GM23338 (cell line): ENCODE measurements at regions not wholly inside any gene's neighbourhood (a gene's known extent, or its start where the extent isn't known, plus 50 kb on each side); places are given as distances from the start of the nearest gene placed in this dataset.

Experiments
- ATAC-seq: fragments of 200-7000 bp; cut with Tn5 transposase; 3 replicates; pipeline ENCODE4 v1.9.1; 2020
- DNase-seq: peaks from one replicate; pipeline ENCODE4 v3.0.0-alpha.2; 2015; ENCODE audit warnings: low spot score
- H2AFZ ChIP-seq: fragments of 200-600 bp; sonication (generic); 2 replicates; pipeline ENCODE4 v1.8.0; 2016; ENCODE audit warnings: antibody characterized with exemption, mild to moderate bottlenecking, moderate library complexity
- H3F3A ChIP-seq: fragments of 200-600 bp; sonication (generic); replicated peaks from 2 replicates; pipeline ENCODE4 v1.8.0; 2017; ENCODE audit warnings: antibody characterized with exemption, mixed run types, low read depth
- H3K27ac ChIP-seq: fragments of 200-600 bp; sonication (generic); 2 replicates; pipeline ENCODE4 v1.6.1; 2016; ENCODE audit warnings: low read depth
- H3K27me3 ChIP-seq: fragments of 200-600 bp; sonication (generic); 2 replicates; pipeline ENCODE4 v1.8.0; 2016; ENCODE audit warnings: mild to moderate bottlenecking, mixed run types, moderate library complexity; ENCODE audit not compliant: insufficient read depth
- H3K36me3 ChIP-seq: fragments of 200-600 bp; sonication (generic); 2 replicates; pipeline ENCODE4 v1.8.0; 2016; ENCODE audit warnings: mild to moderate bottlenecking; ENCODE audit not compliant: insufficient read depth
- H3K4me1 ChIP-seq: fragments of 200-600 bp; sonication (generic); 2 replicates; pipeline ENCODE4 v1.8.0; 2016; ENCODE audit warnings: mild to moderate bottlenecking, moderate library complexity; ENCODE audit not compliant: insufficient read depth
- H3K4me2 ChIP-seq: fragments of 200-600 bp; sonication (generic); 2 replicates; pipeline ENCODE4 v1.7.1; 2017; ENCODE audit warnings: mixed run types
- H3K4me3 ChIP-seq: fragments of 200-600 bp; sonication (generic); 2 replicates; pipeline ENCODE4 v1.6.1; 2016; ENCODE audit warnings: mixed run types
- H3K79me2 ChIP-seq: fragments of 200-600 bp; sonication (generic); replicated peaks from 2 replicates; pipeline ENCODE4 v1.8.0; 2017; ENCODE audit warnings: mild to moderate bottlenecking; ENCODE audit not compliant: insufficient read depth
- H3K9me2 ChIP-seq: fragments of 200-600 bp; sonication (generic); 2 replicates; pipeline ENCODE4 v1.8.0; 2017; ENCODE audit not compliant: insufficient read depth
- H4K20me1 ChIP-seq: fragments of 200-600 bp; sonication (generic); replicated peaks from 2 replicates; pipeline ENCODE4 v1.8.0; 2017; ENCODE audit warnings: mild to moderate bottlenecking; ENCODE audit not compliant: insufficient read depth
- H3K27ac Mint-ChIP-seq: 2 replicates; pipeline ENCODE4 v1.8.0; 2020; ENCODE audit warnings: inconsistent platforms, mild to moderate bottlenecking, moderate library complexity, mixed read lengths
- H3K27me3 Mint-ChIP-seq: 3 replicates; pipeline ENCODE4 v1.8.0; 2022; ENCODE audit warnings: low read depth, mild to moderate bottlenecking, moderate library complexity, mixed read lengths, inconsistent platforms; ENCODE audit not compliant: insufficient read depth, poor library complexity
- H3K36me3 Mint-ChIP-seq: 3 replicates; pipeline ENCODE4 v1.8.0; 2021; ENCODE audit warnings: low read depth, mild to moderate bottlenecking, inconsistent platforms, moderate library complexity, mixed read lengths
- H3K4me1 Mint-ChIP-seq: 3 replicates; pipeline ENCODE4 v1.8.0; 2020; ENCODE audit warnings: mild to moderate bottlenecking, inconsistent platforms, mixed read lengths
- H3K4me3 Mint-ChIP-seq: 3 replicates; pipeline ENCODE4 v1.8.0; 2021; ENCODE audit warnings: moderate library complexity, mild to moderate bottlenecking, inconsistent platforms, mixed read lengths
- H3K9me3 Mint-ChIP-seq: 3 replicates; pipeline ENCODE4 v1.8.0; 2020; ENCODE audit warnings: moderate library complexity, mild to moderate bottlenecking, inconsistent platforms, mixed read lengths
- CREB1 ChIP-seq: fragments of 250-450 bp; sonication (Bioruptor Pico); IDR thresholded peaks from 2 replicates; pipeline ENCODE4 v1.5.0; 2020; ENCODE audit warnings: low read depth, mild to moderate bottlenecking, moderate library complexity
- JUNB ChIP-seq: IDR thresholded peaks from one replicate; pipeline ENCODE4 v1.6.1; 2016; ENCODE audit warnings: antibody characterized with exemption; ENCODE audit not compliant: unreplicated experiment
- NANOG ChIP-seq: IDR thresholded peaks from 2 replicates; pipeline ENCODE4 v1.6.1; 2016; ENCODE audit warnings: antibody characterized with exemption, borderline replicate concordance
- TF ChIP-seq, protein P1 (sequence below): IDR thresholded peaks from one replicate; pipeline ENCODE4 v1.6.1; 2018; ENCODE audit warnings: antibody characterized with exemption; ENCODE audit not compliant: unreplicated experiment
- TF ChIP-seq, protein P2 (sequence below), 2 experiments: fragments of 200-600 bp in 1 of 2; sonication (generic) in 1 of 2; conservative IDR thresholded peaks; 2 replicates each; pipeline versions ENCODE4 v1.5.1 to v1.6.1; 2016 to 2017; ENCODE audit warnings: antibody characterized with exemption in 2 of 2, low read depth in 2 of 2, mild to moderate bottlenecking in 2 of 2, moderate library complexity in 1 of 2
- TF ChIP-seq, protein P3 (sequence below): fragments of 250-450 bp; sonication (Bioruptor Pico); IDR thresholded peaks from 2 replicates; pipeline ENCODE4 v1.5.0; 2020; ENCODE audit warnings: mild to moderate bottlenecking, moderate library complexity

DNA sequence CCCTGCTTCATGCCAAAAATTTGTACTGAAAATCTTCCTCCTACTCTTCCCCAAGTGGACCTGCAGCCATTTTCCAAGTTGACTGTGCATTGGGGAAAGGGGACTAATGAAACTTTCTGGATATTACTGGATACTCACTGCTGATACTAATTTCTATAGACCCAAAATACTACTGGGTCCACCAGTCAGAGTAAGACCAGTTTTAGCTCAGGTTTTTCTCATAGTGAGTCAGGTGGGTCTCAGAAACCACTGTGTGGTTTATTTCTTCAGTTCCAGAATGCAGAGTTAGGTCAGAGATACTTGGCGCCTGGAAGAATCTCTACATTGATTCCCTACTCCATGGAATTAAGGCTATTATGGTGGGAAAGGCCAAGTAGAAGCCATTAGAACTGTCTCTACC is 274.8 kb upstream of the SYNCRIP start:
- ATAC-seq (no peak), DNase-seq (no peak)
- no peaks in the 10 kb centered on the region for H3F3A ChIP-seq
- no peaks in the 10 kb centered on the region for H3K9me3 Mint-ChIP-seq
- H2AFZ ChIP-seq = no peak overlapping the region
- no peaks in the 10 kb centered on the region for H3K27me3 ChIP-seq
- no peaks in the 10 kb centered on the region for H3K36me3 ChIP-seq
- H3K4me1 Mint-ChIP-seq = no peaks in the 10 kb centered on the region
- no peak for TF ChIP-seq JUNB
- TF ChIP-seq, protein P1, sequence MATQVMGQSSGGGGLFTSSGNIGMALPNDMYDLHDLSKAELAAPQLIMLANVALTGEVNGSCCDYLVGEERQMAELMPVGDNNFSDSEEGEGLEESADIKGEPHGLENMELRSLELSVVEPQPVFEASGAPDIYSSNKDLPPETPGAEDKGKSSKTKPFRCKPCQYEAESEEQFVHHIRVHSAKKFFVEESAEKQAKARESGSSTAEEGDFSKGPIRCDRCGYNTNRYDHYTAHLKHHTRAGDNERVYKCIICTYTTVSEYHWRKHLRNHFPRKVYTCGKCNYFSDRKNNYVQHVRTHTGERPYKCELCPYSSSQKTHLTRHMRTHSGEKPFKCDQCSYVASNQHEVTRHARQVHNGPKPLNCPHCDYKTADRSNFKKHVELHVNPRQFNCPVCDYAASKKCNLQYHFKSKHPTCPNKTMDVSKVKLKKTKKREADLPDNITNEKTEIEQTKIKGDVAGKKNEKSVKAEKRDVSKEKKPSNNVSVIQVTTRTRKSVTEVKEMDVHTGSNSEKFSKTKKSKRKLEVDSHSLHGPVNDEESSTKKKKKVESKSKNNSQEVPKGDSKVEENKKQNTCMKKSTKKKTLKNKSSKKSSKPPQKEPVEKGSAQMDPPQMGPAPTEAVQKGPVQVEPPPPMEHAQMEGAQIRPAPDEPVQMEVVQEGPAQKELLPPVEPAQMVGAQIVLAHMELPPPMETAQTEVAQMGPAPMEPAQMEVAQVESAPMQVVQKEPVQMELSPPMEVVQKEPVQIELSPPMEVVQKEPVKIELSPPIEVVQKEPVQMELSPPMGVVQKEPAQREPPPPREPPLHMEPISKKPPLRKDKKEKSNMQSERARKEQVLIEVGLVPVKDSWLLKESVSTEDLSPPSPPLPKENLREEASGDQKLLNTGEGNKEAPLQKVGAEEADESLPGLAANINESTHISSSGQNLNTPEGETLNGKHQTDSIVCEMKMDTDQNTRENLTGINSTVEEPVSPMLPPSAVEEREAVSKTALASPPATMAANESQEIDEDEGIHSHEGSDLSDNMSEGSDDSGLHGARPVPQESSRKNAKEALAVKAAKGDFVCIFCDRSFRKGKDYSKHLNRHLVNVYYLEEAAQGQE = no peak
- no peak for TF ChIP-seq NANOG
- TF ChIP-seq, protein P2, sequence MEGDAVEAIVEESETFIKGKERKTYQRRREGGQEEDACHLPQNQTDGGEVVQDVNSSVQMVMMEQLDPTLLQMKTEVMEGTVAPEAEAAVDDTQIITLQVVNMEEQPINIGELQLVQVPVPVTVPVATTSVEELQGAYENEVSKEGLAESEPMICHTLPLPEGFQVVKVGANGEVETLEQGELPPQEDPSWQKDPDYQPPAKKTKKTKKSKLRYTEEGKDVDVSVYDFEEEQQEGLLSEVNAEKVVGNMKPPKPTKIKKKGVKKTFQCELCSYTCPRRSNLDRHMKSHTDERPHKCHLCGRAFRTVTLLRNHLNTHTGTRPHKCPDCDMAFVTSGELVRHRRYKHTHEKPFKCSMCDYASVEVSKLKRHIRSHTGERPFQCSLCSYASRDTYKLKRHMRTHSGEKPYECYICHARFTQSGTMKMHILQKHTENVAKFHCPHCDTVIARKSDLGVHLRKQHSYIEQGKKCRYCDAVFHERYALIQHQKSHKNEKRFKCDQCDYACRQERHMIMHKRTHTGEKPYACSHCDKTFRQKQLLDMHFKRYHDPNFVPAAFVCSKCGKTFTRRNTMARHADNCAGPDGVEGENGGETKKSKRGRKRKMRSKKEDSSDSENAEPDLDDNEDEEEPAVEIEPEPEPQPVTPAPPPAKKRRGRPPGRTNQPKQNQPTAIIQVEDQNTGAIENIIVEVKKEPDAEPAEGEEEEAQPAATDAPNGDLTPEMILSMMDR (conservative IDR thresholded peaks at IDR 0.05; ENCODE audit: low read depth in 2 of 2) = no peak
- TF ChIP-seq CREB1 (CRISPR knock-in tag) = no peak
- TF ChIP-seq, protein P3, sequence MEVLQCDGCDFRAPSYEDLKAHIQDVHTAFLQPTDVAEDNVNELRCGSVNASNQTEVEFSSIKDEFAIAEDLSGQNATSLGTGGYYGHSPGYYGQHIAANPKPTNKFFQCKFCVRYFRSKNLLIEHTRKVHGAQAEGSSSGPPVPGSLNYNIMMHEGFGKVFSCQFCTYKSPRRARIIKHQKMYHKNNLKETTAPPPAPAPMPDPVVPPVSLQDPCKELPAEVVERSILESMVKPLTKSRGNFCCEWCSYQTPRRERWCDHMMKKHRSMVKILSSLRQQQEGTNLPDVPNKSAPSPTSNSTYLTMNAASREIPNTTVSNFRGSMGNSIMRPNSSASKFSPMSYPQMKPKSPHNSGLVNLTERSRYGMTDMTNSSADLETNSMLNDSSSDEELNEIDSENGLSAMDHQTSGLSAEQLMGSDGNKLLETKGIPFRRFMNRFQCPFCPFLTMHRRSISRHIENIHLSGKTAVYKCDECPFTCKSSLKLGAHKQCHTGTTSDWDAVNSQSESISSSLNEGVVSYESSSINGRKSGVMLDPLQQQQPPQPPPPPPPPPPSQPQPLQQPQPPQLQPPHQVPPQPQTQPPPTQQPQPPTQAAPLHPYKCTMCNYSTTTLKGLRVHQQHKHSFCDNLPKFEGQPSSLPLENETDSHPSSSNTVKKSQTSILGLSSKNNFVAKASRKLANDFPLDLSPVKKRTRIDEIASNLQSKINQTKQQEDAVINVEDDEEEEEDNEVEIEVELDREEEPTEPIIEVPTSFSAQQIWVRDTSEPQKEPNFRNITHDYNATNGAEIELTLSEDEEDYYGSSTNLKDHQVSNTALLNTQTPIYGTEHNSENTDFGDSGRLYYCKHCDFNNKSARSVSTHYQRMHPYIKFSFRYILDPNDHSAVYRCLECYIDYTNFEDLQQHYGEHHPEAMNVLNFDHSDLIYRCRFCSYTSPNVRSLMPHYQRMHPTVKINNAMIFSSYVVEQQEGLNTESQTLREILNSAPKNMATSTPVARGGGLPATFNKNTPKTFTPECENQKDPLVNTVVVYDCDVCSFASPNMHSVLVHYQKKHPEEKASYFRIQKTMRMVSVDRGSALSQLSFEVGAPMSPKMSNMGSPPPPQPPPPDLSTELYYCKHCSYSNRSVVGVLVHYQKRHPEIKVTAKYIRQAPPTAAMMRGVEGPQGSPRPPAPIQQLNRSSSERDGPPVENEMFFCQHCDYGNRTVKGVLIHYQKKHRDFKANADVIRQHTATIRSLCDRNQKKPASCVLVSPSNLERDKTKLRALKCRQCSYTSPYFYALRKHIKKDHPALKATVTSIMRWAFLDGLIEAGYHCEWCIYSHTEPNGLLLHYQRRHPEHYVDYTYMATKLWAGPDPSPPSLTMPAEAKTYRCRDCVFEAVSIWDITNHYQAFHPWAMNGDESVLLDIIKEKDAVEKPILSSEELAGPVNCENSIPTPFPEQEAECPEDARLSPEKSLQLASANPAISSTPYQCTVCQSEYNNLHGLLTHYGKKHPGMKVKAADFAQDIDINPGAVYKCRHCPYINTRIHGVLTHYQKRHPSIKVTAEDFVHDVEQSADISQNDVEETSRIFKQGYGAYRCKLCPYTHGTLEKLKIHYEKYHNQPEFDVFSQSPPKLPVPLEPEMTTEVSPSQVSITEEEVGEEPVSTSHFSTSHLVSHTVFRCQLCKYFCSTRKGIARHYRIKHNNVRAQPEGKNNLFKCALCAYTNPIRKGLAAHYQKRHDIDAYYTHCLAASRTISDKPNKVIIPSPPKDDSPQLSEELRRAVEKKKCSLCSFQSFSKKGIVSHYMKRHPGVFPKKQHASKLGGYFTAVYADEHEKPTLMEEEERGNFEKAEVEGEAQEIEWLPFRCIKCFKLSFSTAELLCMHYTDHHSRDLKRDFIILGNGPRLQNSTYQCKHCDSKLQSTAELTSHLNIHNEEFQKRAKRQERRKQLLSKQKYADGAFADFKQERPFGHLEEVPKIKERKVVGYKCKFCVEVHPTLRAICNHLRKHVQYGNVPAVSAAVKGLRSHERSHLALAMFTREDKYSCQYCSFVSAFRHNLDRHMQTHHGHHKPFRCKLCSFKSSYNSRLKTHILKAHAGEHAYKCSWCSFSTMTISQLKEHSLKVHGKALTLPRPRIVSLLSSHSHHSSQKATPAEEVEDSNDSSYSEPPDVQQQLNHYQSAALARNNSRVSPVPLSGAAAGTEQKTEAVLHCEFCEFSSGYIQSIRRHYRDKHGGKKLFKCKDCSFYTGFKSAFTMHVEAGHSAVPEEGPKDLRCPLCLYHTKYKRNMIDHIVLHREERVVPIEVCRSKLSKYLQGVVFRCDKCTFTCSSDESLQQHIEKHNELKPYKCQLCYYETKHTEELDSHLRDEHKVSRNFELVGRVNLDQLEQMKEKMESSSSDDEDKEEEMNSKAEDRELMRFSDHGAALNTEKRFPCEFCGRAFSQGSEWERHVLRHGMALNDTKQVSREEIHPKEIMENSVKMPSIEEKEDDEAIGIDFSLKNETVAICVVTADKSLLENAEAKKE (CRISPR knock-in tag) = no peak
- no peaks in the 10 kb centered on the region for H3K4me1 ChIP-seq
- no peak overlapping the region for H3K27ac ChIP-seq
- H3K79me2 ChIP-seq = no peaks in the 10 kb centered on the region
- no peak overlapping the region for H3K27ac Mint-ChIP-seq
- no peak overlapping the region for H3K4me3 ChIP-seq
- H3K36me3 Mint-ChIP-seq = no peaks in the 10 kb centered on the region
- no peaks in the 10 kb centered on the region for H3K9me2 ChIP-seq
- H3K4me3 Mint-ChIP-seq = no peak overlapping the region
- no peak overlapping the region for H3K4me2 ChIP-seq
- peaks cover 2% of the 10 kb centered on the region for H3K27me3 Mint-ChIP-seq
- no peaks in the 10 kb centered on the region for H4K20me1 ChIP-seq
